ENCODE measurements at regions not wholly inside any gene's neighbourhood (a gene's known extent, or its start where the extent isn't known, plus 50 kb on each side); places are given as distances from the start of the nearest gene placed in this dataset.

DNA sequence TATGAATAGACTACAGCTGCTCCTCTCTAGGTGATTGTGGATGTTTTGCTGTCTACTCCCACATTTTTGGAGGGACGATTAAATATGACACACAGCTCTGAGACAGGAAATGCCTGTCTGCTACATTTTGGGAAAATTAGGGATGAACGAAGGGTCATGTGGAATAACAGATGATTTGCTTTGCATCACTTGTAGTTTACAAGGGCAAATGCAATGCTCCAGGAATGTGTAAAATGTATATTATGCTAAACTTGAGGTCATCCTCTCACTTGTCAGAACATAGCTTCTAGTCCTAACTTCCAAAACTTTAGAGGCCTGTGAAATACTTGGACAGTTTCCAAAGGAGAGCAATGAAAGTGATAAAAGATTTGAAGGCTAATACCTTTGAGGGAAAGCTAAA is 284.2 kb upstream of the DACH1 start:
- ChIA-PET POLR2A (ENCODE audit: unreplicated experiment) (no interaction called here), CTCF (interaction anchor here (0.7 kb wide), 1 partner anchor 849 kb away, joined by 8 read pairs; no protein-coding TSS in a partner anchor)
- no peaks in the 10 kb centered on the region for H3K9me2 ChIP-seq (replicated peaks; ENCODE audit: low read length)
- ATAC-seq (no peak), DNase-seq (peak; percentile 24)
- no peak overlapping the region for H3K27ac ChIP-seq (ENCODE audit: low read length)
- H4K20me1 ChIP-seq (ENCODE audit: low read length): no peaks in the 10 kb centered on the region
- H3K79me2 ChIP-seq (ENCODE audit: low read length): no peaks in the 10 kb centered on the region
- H3K9ac ChIP-seq (ENCODE audit: low read length): no peak overlapping the region
- H3K9me3 ChIP-seq (ENCODE audit: low read length): no peaks in the 10 kb centered on the region
- no TSS peak for BruUV-seq (replicated peaks)
- no peaks in the 10 kb centered on the region for H3F3A ChIP-seq (ENCODE audit: low read length, unreplicated experiment)
- no peaks in the 10 kb centered on the region for H3K4me1 ChIP-seq (ENCODE audit: insufficient read depth, low read length)
- H3K4me2 ChIP-seq (ENCODE audit: low read length): no peak overlapping the region
- intact Hi-C loops (cut with micrococcal nuclease): no loop called here
- H3K27me3 ChIP-seq (ENCODE audit: low read length): no peaks in the 10 kb centered on the region
- H2AFZ ChIP-seq (ENCODE audit: low read length): peak overlapping the region; percentile 42; the same call in 1 of the 2 replicates
- no peak overlapping the region for H3K4me3 ChIP-seq (ENCODE audit: low read length)
- TF ChIP-seq, protein P1, sequence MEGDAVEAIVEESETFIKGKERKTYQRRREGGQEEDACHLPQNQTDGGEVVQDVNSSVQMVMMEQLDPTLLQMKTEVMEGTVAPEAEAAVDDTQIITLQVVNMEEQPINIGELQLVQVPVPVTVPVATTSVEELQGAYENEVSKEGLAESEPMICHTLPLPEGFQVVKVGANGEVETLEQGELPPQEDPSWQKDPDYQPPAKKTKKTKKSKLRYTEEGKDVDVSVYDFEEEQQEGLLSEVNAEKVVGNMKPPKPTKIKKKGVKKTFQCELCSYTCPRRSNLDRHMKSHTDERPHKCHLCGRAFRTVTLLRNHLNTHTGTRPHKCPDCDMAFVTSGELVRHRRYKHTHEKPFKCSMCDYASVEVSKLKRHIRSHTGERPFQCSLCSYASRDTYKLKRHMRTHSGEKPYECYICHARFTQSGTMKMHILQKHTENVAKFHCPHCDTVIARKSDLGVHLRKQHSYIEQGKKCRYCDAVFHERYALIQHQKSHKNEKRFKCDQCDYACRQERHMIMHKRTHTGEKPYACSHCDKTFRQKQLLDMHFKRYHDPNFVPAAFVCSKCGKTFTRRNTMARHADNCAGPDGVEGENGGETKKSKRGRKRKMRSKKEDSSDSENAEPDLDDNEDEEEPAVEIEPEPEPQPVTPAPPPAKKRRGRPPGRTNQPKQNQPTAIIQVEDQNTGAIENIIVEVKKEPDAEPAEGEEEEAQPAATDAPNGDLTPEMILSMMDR (conservative IDR thresholded peaks at IDR 0.05; ENCODE audit: low read depth, low read length): no peak
- no peak for TF ChIP-seq EZH2 (IDR thresholded peaks at IDR 0.05; ENCODE audit: low read length, unreplicated experiment)
- no peak for TF ChIP-seq EZH2phosphoT487 (IDR thresholded peaks at IDR 0.05; ENCODE audit: borderline replicate concordance, low read length)
- no peaks in the 10 kb centered on the region for H3K36me3 ChIP-seq (ENCODE audit: low read depth, low read length)

DNA sequence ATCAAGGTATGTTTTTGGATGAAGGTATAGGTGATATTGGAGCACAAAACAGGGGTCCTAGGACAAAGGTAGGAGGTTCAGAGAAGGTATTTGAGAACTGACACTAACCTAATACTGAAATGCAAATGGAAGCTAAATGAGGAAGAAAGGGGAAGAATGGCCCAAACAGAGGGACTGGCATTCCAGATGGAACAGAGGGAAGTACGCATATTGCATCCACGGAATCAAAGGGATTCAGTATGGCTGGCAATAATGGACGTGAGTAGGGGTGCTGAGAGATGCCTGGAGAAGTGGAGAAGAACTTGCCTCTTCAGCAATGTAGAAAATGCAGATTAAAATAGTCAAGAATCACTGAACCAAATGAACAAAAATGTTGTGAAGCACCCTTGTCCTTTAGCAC is 283.5 kb upstream of the DACH1 start:
- Histone ChIP-seq H3K79me2 (ENCODE audit: low read length) (no peaks in the 10 kb centered on the region), H3K9me2 (replicated peaks; ENCODE audit: low read length) (no peaks in the 10 kb centered on the region), H3K9ac (ENCODE audit: low read length) (no peak overlapping the region), H4K20me1 (ENCODE audit: low read length) (no peaks in the 10 kb centered on the region), H3K4me2 (ENCODE audit: low read length) (no peak overlapping the region), H3K4me1 (ENCODE audit: insufficient read depth, low read length) (no peaks in the 10 kb centered on the region), H3K36me3 (ENCODE audit: low read depth, low read length) (no peaks in the 10 kb centered on the region), H3K4me3 (ENCODE audit: low read length) (no peak overlapping the region), H3F3A (ENCODE audit: low read length, unreplicated experiment) (no peaks in the 10 kb centered on the region), H2AFZ (ENCODE audit: low read length) (no peak overlapping the region), H3K27me3 (ENCODE audit: low read length) (no peaks in the 10 kb centered on the region), H3K27ac (ENCODE audit: low read length) (no peak overlapping the region), H3K9me3 (ENCODE audit: low read length) (no peaks in the 10 kb centered on the region)
- DNase-seq: no peak
- ATAC-seq: no peak
- BruUV-seq (replicated peaks): no TSS peak
- intact Hi-C loops (cut with micrococcal nuclease): no loop called here
- TF ChIP-seq EZH2phosphoT487 (IDR thresholded peaks at IDR 0.05; ENCODE audit: borderline replicate concordance, low read length): no peak
- TF ChIP-seq EZH2 (IDR thresholded peaks at IDR 0.05; ENCODE audit: low read length, unreplicated experiment): no peak
- TF ChIP-seq, protein P1 (conservative IDR thresholded peaks at IDR 0.05; ENCODE audit: low read depth, low read length): no peak
- CTCF ChIA-PET: no interaction called here
- POLR2A ChIA-PET (ENCODE audit: unreplicated experiment): interaction anchor here (0.6 kb wide), 1 partner anchor 11 kb away, joined by 4 read pairs; no protein-coding TSS in a partner anchor

DNA sequence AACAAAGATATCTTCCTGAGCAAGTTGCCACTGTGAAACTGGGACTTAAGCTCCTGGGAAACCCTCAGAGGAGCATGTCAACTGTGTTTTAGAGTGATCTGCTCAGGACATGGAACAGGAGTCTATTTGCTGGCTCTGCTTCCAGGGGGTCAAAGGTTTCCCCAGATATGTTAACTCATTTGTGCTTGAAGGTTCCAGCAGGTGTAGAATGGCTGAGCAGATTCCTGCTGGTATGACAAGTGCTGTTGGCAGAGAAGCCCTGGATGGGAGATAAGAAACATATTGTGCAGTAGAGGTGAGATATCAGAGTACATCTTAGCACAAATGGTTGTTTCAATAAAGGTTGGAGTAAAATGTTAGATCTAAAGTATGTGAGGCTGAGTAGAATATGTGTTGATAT is 282.7 kb upstream of the DACH1 start:
- Histone ChIP-seq H3K27ac (ENCODE audit: low read length) (no peak overlapping the region), H3K4me3 (ENCODE audit: low read length) (no peak overlapping the region), H3K36me3 (ENCODE audit: low read depth, low read length) (no peaks in the 10 kb centered on the region), H3K4me1 (ENCODE audit: insufficient read depth, low read length) (no peaks in the 10 kb centered on the region), H3K4me2 (ENCODE audit: low read length) (no peak overlapping the region), H3F3A (ENCODE audit: low read length, unreplicated experiment) (no peaks in the 10 kb centered on the region), H3K27me3 (ENCODE audit: low read length) (no peaks in the 10 kb centered on the region), H3K9me2 (replicated peaks; ENCODE audit: low read length) (no peaks in the 10 kb centered on the region), H3K9me3 (ENCODE audit: low read length) (no peaks in the 10 kb centered on the region), H3K9ac (ENCODE audit: low read length) (no peak overlapping the region), H2AFZ (ENCODE audit: low read length) (no peak overlapping the region), H3K79me2 (ENCODE audit: low read length) (no peaks in the 10 kb centered on the region), H4K20me1 (ENCODE audit: low read length) (no peaks in the 10 kb centered on the region)
- ATAC-seq (no peak), DNase-seq (no peak)
- intact Hi-C loops (cut with micrococcal nuclease): no loop called here
- no TSS peak for BruUV-seq (replicated peaks)
- CTCF ChIA-PET: no interaction called here
- POLR2A ChIA-PET (ENCODE audit: unreplicated experiment): no interaction called here
- TF ChIP-seq, protein P1 (conservative IDR thresholded peaks at IDR 0.05; ENCODE audit: low read depth, low read length): no peak
- TF ChIP-seq EZH2phosphoT487 (IDR thresholded peaks at IDR 0.05; ENCODE audit: borderline replicate concordance, low read length): no peak
- TF ChIP-seq EZH2 (IDR thresholded peaks at IDR 0.05; ENCODE audit: low read length, unreplicated experiment): no peak
